ENCODE measurements at regions not wholly inside any gene's neighbourhood (a gene's known extent, or its start where the extent isn't known, plus 50 kb on each side); places are given as distances from the start of the nearest gene placed in this dataset.

- TF ChIP-seq, protein P1, sequence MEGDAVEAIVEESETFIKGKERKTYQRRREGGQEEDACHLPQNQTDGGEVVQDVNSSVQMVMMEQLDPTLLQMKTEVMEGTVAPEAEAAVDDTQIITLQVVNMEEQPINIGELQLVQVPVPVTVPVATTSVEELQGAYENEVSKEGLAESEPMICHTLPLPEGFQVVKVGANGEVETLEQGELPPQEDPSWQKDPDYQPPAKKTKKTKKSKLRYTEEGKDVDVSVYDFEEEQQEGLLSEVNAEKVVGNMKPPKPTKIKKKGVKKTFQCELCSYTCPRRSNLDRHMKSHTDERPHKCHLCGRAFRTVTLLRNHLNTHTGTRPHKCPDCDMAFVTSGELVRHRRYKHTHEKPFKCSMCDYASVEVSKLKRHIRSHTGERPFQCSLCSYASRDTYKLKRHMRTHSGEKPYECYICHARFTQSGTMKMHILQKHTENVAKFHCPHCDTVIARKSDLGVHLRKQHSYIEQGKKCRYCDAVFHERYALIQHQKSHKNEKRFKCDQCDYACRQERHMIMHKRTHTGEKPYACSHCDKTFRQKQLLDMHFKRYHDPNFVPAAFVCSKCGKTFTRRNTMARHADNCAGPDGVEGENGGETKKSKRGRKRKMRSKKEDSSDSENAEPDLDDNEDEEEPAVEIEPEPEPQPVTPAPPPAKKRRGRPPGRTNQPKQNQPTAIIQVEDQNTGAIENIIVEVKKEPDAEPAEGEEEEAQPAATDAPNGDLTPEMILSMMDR (IDR thresholded peaks at IDR 0.05; ENCODE audit: control insufficient read depth, insufficient read depth, low read depth, low read length, missing control alignments) = no peak
- H3K4me3 ChIP-seq (ENCODE audit: control insufficient read depth, low read depth, low read length) = no peak overlapping the region
- no peak for DNase-seq (ENCODE audit: low read depth)
These were observed 375.9 kb downstream of the TNS1 start for GRCh38 chr2:217626926-217627325.

DNA sequence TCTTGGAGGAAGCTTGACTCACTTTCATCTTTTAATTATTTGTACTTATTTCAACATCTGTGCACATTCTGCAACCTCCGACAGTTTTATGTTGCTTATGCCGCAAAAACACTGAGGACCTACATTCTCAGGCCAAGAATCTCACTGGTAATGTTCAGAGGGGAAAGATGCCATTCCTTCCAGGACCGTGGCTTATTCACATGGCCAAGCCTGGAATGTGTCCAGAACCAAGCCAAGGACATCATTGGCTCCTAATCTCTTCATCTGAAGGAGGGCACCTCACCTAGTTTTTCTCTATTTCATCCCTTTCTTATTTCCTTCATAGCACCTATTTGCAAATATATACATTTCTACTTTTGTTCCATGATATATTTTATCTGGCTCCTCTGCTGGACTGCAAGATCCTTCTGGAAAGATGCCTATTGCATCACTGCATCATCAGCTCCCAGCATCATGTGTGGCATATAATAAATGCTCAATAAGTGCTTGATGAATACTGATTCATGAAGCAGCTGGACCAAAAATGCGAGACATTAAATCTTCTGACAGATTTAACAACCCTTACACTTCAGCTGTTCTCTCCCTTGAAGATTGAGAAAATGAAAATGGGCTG lies 377.1 kb downstream of the TNS1 start:
- DNase-seq (ENCODE audit: low read depth) = peak; percentile 73
- no peak overlapping the region for H3K4me3 ChIP-seq (ENCODE audit: control insufficient read depth, low read depth, low read length)
- TF ChIP-seq, protein P1 (IDR thresholded peaks at IDR 0.05; ENCODE audit: control insufficient read depth, insufficient read depth, low read depth, low read length, missing control alignments) = no peak

DNA sequence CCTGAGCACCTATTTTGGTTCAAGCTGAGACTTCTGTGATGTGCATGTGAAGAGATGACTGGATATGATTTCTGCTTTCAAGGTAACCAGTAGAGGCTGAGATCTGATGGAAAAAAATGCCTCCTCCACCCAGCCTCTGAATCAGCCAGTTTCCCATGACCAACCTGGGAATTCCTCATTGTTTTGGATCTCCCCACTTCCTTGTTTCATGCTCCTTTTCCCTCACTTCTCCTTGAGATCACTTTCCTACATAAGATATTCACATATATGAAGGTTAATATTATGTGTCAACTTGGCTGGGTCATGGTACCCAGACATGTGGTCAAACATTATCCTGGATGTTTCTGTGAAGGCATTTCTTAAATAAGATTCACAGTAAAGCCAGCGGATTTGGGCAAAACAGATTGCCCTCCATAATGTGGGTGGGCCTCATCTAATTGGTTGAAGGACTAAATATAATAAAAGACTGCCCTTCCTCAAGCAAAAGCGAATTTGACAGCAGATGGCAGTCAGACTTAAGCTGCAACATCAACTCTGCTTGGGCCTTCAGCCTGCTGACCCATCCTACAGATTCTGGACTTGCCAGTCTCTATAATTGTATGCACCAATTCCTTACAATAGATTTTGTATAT lies 379.4 kb downstream of the TNS1 start:
- TF ChIP-seq, protein P1 (IDR thresholded peaks at IDR 0.05; ENCODE audit: control insufficient read depth, insufficient read depth, low read depth, low read length, missing control alignments) = no peak
- DNase-seq (ENCODE audit: low read depth) = no peak
- no peak overlapping the region for H3K4me3 ChIP-seq (ENCODE audit: control insufficient read depth, low read depth, low read length)

GRCh38 chr2:217622205-217623060 lies 380.4 kb downstream of the TNS1 start:
- no peak overlapping the region for H3K4me3 ChIP-seq (ENCODE audit: control insufficient read depth, low read depth, low read length)
- no peak for DNase-seq (ENCODE audit: low read depth)
- TF ChIP-seq, protein P1 (IDR thresholded peaks at IDR 0.05; ENCODE audit: control insufficient read depth, insufficient read depth, low read depth, low read length, missing control alignments) = no peak

DNA sequence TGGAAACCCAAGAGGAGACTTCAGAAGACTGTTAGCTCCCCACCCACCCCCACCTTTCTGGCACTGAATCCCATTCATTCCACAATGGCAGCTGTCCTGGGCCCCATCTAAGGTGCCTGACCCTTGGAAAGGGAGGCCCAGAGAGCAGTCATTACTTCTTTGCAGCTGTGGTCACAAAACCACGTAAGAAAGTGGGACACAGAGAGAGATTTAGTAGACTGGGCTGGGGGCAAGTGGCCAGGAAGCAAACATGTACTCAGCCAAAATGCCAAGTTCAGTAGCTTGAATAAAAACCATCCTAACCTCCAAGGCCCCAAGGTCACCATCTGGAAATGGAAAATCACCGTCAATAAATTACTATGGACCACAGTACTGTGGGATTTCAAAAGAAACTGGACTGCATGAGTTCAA lies 381.4 kb downstream of the TNS1 start:
- TF ChIP-seq, protein P1 (IDR thresholded peaks at IDR 0.05; ENCODE audit: control insufficient read depth, insufficient read depth, low read depth, low read length, missing control alignments) = no peak
- no peak for DNase-seq (ENCODE audit: low read depth)

GRCh38 chr2:217618744-217619143 lies 384.1 kb downstream of the TNS1 start:
- H3K4me3 ChIP-seq (ENCODE audit: control insufficient read depth, low read depth, low read length) = no peak overlapping the region
- TF ChIP-seq, protein P1 (IDR thresholded peaks at IDR 0.05; ENCODE audit: control insufficient read depth, insufficient read depth, low read depth, low read length, missing control alignments) = no peak

More for the DNA sequence above, 381.4 kb downstream of the TNS1 start:
- no peak overlapping the region for H3K4me3 ChIP-seq (ENCODE audit: control insufficient read depth, low read depth, low read length)

More at GRCh38 chr2:217618744-217619143, 384.1 kb downstream of the TNS1 start:
- no peak for DNase-seq (ENCODE audit: low read depth)
